ENCODE measurements at regions not wholly inside any gene's neighbourhood (a gene's known extent, or its start where the extent isn't known, plus 50 kb on each side); places are given as distances from the start of the nearest gene placed in this dataset.

DNA sequence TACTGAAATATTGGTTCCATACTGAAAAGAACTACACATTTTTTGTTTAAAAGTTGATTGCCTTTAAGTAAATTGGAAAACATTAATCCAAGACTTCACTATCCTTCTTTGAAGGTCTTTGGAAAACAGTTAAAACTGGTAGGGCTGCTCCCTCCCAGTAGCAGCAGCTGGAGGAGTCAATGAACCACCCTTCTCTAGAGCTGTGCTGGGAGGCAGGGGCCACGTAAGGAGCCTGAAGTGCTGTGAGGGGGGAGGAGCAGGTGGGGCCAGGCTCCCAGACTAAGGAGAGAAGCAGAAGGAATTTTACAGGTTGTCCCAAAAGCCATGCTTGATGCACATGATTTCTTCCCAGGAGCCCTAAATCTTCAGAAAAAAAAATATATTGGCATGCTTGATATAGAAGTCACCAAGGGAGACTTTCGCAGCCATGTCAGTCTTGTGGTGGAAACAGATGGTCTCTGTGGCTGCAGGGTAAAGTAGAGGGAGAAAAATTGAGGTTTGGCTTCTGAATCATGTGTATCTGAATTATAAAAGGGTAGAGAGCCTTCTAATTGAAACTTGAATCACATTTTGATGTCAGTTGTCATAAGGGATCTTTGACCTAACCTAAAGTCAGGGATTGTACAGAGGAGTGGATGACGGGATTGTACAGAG is 673.2 kb upstream of the FRG1 start:
- DNase-seq (ENCODE audit: low spot score), result no peak

DNA sequence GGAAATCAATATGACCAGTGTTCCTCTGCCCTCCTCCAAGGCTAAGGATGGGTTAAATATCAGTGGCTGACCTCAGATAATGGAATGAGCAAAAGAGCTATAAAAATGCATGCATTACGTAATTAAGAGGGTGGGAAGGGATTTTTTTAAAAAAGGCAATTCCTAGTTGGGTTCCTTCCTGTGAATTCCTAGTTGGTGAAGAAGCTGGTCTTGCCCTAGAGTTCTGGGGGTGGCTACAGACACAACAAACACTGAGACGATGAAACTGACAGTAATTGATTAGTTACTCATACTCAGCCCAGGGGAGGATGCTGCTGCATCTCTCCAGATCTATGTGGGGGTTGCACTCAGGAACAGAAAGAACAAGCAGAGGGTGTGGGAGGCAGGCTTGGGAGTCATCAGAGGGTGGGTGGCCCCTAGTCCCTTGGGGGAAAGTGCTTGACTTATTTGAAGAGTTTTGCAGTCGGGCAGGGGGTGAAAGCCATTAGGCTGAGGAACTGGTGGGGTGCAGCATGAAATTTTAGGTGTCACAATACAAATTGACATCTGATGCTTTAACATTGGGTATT is 662.0 kb upstream of the FRG1 start:
- DNase-seq (ENCODE audit: low spot score), result no peak

DNA sequence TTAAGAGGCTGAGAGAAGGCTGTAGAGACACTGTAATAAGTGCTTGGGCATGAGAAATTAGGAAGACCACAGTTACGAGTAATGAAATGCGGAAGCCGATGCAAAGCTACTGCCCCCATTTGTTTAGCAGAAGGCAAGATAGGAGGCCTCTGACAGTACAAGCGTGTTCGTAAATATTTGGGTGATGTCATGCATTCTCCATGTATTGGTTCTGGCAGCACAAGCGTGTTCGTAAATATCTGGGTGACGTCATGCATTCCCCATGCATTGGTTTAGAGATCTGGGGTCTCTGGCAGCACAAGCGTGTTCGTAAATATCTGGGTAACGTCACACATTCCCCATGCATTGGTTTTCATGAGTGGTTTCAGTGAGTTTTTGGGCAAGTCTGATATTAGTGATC is 661.5 kb upstream of the FRG1 start:
- no peak for DNase-seq (ENCODE audit: low spot score)

DNA sequence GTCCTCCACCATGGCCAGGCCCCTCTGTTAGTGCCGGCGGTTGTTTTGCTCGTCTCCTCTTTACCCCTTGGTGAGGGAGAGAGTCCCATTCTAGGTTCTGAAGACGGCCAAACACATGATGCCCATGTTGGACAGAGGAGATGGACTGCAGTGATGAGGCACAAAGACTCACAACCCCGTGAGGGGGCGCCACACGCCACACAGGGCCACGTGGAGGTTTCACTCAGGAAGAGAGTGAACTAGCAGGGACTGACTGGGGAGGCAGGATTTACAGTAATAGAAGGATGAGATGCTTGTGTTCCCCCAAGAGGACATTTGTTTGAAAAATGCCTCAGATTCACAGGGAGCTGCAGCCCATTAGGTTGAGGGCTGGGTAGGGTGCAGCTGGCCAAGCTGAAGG is 655.3 kb upstream of the FRG1 start:
- DNase-seq (ENCODE audit: low spot score), result no peak

DNA sequence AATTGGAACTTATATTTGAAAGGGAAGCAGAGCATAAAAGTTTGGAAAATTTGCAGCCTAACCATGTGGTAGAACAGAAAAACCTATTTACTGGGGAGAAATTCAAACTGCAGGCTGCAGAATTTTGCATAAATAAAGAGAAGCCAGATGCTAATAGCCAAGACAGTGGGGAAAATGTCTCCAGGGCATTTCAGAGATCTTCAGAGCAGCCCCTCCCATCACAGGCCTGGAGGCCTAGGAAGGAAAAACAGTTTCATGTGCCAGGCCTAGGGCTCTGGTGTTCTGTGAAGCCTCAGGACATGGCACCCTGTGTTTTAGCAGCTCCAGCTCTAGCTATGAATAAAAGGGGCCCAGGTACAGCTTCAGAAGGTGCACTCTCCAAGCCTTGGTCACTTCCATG is 648.7 kb upstream of the FRG1 start:
- DNase-seq (ENCODE audit: low spot score), result no peak

DNA sequence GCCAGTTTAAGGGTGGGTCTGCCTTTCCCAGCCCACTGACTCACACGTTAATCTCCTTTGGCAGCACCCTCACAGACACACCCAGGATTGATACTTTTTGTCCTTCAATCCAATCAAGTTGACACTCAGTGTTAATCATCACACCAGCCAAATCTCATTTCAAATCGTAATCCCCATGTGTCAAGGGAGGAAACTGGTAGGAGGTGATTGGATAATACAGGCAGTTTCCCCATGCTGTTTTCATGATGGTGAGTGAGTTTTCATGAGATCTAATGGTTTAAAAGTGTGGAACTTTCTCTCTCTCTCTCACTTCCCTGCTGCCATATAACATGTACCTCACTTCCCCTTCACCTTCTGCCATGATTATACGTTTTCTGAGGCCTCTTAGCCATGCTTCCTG is 647.2 kb upstream of the FRG1 start:
- no peak for DNase-seq (ENCODE audit: low spot score)

DNA sequence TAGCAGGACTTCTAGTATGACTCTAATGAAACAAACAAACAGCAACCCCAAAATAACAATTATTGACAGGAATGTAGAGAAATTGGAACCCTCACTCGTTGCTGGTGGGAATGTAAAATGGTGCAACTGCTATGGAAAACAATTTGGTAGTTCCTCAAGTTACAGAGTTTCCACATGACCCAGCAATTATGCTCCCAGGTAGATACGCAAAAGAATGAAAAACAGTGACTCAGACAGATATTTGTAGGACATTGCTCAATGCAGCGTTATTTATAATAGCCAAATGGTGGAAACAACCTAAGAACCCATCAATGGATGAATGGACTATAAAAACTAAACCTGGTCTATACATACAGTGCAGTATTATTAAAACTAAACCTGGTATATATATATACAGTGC is 646.1 kb upstream of the FRG1 start:
- no peak for DNase-seq (ENCODE audit: low spot score)

DNA sequence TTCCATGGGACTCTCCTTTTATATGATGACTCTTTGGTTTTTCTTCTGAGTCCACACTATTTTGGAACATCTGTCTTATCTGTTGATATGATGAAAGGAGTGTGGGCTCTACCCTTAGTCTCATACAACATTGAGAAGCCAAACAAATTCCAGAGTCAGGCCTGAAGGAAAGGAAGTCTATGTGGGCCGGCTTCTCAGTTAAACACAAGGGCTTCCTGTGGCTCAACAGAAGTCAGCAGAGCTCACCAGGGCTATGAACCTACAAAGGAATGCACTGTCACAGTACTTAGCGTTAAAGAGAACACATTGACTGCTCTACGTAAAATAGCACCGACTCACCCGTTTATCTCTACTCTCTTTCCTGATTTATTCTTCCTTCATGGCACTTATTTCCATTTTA is 641.0 kb upstream of the FRG1 start:
- no peak for DNase-seq (ENCODE audit: low spot score)

DNA sequence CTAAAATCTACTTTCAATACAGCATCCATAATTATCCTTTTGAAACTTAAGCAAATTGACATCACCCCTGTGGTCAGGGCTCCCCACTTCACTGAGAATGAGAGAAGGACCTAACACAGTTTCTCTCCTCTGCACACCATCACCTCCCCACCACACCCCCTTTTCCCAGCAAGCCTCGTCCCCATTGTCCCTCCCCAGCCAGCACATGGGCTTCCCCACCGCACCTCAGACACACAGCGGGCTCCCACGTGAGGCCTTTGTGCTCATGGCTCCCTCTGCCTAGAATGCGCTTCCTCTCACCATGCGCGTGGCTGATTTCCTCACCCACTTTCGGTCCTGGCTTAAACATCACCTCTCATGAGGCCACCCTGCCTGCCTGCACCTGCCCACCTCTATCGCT is 639.0 kb upstream of the FRG1 start:
- DNase-seq (ENCODE audit: low spot score), result no peak

DNA sequence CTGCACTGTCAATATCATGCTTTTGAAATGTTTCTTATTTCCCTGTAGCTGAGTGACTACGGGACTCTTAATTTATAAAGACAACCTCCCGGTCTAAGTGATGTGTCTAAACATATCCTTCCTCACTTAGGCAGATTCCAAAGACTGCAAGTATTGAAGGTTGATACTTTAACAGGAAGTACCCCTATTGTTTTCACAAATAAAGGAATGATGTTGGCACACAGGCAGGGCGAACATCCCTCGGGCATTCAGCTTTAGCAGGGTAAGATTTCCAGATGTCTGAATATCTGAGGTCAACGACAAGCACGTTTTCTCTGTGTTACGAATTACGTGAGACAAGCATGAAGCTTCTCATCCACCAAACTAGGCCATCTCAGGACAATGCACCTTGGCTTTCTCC is 638.0 kb upstream of the FRG1 start:
- DNase-seq (ENCODE audit: low spot score), result no peak

DNA sequence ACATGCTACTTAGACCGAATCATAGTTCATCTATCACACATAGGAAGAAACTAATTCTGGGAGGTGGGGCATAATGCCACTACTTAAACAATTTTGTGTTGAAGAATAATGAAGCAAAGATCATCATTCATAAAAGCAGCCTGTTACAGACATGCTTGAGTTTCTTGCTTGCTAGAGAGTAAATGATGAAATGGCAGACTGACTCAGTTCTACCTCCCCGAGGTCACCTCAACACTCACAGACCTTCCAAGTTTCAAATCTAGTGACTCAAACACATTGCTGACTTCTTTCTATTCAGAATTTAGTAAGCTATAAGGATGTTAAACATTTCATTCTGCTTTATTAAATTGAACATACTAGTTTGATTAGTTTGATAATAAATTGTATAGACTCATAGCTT is 636.5 kb upstream of the FRG1 start:
- no peak for DNase-seq (ENCODE audit: low spot score)

DNA sequence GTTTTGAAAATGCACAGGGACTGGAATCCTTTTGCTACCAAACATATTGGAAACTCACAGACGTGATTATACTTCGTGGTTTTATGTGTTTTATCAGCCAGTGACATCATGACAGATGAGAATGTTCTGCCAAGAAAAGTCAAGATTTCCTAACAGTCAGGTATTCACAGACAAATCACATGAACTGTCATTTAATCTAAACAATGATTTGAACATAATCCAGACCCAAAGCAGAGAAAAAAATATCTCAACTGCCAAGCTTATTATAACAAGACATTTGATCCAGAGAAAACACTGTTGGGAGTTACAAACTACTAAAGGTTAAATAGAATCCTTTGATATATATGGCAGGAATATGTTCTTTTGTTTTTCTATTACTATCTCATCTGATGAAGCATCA is 635.9 kb upstream of the FRG1 start:
- no peak for DNase-seq (ENCODE audit: low spot score)

DNA sequence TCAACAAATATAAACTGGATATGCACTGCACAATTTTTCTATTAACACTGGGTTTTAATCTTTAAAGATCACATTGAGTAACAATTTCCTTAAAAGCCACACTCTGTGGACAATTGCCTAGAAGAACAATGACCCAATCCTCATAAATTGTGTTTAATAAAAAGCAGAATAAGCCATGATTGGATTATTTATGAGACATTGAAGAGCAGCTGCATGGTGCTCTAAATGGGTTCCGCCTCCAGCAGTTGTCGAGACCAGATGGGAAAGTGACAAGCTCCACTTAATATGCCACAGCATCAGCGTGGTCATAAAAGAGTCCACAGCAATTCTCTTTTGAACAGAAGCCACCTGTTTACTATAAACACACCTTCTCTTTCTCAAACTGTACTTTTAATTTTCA is 635.2 kb upstream of the FRG1 start:
- DNase-seq (ENCODE audit: low spot score), result no peak

DNA sequence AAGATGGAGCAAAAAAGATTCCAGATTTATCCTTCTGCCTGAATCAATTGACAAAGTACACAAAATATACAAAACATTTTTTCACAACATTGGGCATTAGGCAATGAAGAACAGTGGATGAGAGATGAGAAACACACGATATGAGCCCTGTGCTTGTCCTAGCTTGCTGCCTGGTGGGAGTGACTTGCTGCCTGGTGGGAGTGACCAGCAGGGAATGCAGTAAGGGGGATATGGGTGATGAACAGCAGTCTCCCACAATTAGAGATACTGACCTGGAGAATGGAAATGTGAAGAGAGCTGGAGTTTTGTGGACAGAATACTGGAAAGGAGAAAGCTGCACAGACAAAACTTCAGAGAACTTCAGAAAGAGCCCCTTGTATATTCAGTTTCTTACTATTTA is 629.4 kb upstream of the FRG1 start:
- DNase-seq (ENCODE audit: low spot score), result no peak

DNA sequence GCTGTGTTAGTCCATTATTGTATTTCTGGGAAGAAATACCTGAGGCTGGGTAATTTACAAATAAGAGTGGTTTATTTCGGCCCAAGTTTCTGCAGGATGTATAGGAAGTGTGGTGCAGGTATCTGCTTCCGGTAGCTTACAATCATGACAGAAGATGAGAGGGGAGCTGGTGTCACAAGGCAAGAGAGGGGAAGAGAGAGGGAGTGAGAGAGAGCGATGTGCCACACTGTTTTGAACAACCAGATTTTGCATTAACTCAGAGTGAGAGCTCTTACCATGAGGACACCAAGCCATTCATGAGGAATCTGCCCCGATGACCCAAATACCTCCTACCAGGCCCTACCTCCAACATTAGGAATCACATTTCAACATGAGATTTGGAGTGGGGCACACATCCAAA is 627.6 kb upstream of the FRG1 start:
- DNase-seq (ENCODE audit: low spot score), result no peak

DNA sequence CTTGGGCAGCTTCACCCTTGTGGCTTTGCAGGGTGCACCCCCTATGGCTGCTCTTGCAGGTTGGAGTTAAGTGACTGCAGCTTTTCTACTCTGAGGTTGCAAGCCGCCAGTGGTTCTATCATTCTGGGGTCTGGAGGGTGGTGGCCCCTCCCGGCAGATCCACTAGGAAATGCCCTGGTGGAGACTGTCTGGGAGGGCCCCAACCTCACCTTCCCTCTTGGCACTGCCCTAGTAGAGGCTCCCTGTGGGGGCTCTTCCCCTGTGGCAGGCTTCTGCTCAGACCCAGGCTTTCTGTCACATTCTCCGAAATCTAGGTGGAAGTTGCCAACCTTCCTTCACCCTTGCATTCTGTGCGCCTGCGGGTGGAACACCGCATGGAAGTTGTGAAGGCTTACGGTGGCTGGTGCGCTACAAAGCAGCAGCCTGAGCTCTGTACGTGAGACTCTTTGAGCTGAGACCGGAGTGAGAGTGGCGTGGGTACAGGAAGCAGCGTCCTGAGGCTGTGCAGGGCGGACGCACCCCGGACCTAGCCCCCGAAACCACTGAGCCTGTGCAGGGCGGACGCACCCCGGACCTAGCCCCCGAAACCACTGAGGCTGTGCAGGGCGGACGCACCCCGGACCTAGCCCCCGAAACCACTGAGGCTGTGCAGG is 626.7 kb upstream of the FRG1 start:
- no peak for DNase-seq (ENCODE audit: low spot score)

DNA sequence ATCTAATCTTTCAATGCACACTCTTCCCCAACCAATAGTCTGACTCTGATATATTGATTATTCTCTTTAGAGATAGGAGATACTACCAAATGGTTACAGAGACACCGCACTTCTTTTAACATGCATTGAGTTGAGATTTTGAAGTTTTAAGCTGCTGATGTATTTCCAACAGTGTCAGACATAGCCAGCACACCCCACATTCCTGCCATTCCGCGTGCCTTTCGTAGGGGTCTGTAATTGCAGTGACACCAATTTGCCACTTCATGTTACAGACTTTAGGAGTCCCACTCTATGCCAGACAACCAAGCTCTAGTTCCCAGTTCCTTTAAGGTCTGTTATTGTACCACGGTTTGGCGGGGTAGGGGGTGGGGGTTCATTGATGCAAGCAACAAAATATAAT is 618.2 kb upstream of the FRG1 start:
- DNase-seq (ENCODE audit: low spot score), result no peak

DNA sequence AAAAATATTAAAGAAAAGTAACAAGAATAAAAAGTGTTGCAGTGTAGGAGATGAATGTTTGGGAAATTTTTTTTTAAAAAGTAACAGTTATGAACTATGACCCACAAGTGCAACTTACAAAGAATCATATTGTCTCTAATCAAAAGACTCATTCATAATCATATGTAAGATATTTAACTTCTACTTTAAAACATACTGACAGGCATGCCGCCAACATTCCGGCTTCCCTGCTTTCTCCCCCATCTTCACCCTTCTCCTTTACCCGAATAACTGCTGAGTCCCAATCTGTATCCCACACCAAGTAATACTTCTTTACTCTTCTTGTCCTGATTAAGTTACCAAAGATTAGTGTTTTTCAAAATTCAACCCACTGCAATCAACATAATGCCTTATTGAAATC is 598.8 kb upstream of the FRG1 start:
- no peak for DNase-seq (ENCODE audit: low spot score)

DNA sequence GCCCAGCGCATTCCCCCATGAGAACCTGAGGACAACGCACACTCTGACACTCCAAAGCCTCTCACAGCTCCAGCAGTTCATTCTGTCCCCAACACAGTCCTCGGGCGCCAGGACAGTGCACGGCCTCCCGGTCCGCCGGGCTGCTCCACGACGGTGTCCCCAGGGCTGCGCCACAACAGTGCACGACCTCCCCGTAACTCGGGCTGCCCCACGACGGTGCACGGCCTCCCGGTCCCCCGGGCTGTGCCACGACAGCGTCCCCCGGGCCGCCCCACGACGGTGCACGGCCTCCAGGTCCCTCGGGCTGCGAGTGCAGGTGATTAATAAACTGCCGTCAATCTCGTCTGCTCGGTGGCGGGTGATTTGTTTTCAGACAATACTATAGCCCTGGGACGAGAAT is 585.1 kb upstream of the FRG1 start:
- no peak for DNase-seq (ENCODE audit: low spot score)

DNA sequence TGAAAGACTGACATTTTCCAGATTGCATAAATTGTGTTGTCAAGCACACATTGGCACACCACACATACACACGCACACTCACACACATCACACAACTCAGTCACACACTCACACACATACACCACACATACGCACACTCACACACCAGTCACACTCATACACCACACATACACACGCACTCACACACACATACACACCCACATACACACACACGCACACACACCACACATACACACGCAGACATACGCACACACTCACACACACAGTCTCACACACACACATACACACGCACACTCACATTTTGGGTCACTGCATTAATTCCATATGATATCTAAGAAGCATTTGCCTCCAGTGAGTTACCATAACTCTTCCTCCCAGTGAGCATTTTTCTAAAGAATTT is 578.3 kb upstream of the FRG1 start:
- DNase-seq (ENCODE audit: low spot score), result no peak

DNA sequence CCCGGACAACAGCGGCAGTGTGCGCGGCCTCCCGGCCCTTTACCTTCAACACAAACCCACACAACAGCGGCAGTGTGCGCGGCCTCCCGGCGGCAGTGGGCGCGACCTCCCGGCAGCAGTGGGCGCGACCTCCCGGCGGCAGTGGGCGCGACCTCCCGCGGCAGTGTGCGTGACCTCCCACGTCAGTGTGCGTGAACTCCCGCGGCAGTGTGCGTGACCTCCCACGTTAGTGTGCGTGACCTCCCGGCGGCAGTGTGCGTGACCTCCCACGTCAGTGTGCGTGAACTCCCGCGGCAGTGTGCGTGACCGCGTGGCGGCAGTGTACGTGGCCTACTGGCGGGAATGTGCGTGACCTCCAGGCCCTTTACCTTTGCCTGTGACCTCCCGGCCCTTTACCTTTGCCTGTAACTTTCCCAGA is 576.6 kb upstream of the FRG1 start:
- DNase-seq (ENCODE audit: low spot score), result no peak

DNA sequence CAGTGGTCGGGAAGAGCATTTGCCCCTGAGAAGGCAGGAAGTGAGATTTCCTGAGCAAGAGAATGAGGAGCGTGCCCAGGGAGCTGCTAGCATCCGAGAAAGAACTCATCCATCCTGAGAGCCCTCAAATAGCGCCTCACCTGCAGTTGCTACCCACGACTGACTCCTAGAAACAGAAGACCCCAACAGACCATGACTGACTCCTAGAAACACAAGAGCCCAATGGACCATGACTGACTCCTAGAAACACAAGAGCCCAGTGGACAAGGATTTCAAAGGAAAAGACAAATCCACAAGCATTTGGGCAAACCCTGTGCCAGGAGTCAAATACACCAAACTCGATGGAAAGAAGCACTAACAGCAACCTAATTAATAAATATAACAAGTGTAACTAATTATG is 575.2 kb upstream of the FRG1 start:
- no peak for DNase-seq (ENCODE audit: low spot score)

DNA sequence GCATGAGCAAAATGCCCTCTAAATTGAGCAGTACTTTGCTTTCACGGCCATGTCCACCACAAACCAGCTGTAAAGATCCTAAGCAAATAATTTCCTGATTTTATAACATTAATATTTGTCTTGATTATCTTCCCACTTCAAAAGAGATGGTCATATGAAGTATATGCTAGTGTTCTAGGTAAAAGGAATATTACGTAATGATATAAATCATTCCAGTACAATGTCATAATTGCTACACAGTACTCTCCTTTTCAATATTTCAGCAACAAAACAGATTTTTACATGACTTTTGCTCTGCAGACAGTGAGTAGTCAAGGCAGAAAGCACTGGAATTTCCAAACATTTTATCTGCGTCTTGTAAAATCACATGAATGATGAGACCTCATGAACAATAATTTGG is 572.8 kb upstream of the FRG1 start:
- DNase-seq (ENCODE audit: low spot score), result no peak

DNA sequence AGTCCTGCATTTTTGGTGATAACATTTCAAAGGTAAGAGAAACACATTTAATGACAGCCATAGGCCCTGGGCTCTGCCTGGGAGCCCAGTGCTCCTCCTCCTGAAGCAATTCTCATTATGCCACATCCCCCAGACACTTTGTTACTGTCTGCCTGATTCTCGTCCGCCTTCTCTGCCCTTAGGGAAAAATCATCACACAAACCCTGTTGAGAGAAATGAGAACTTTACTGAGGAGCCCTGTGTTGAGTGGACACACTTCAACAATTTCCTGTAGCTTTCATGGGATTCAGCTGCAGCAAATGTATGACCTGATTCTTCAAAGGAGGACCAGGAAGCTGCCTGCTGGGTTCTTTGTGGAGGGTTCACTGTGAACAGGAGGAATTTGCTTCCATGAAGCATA is 566.5 kb upstream of the FRG1 start:
- no peak for DNase-seq (ENCODE audit: low spot score)

Measured in AG08396 (cell line).